ENCODE measurements at regions not wholly inside any gene's neighbourhood (a gene's known extent, or its start where the extent isn't known, plus 50 kb on each side); places are given as distances from the start of the nearest gene placed in this dataset.

GRCh38 chr22:49166211-49166610, 661.5 kb downstream of the BRD1 start (continued):
- TF ChIP-seq TSHZ1 (tag by site-specific recombination; IDR thresholded peaks at IDR 0.05; ENCODE audit: borderline replicate concordance) = no peak
- no peak for TF ChIP-seq KLF7 (tag by site-specific recombination; IDR thresholded peaks at IDR 0.05; ENCODE audit: borderline replicate concordance)

GRCh38 chr22:49164773-49165320, 662.8 kb downstream of the BRD1 start:
- POLR2A ChIA-PET = no interaction called here
- Histone ChIP-seq H3K4me1 (ENCODE audit: control insufficient read depth, insufficient read depth, low read length) (no peaks in the 10 kb centered on the region), H3K9me3 (ENCODE audit: control insufficient read depth, insufficient read depth, low read depth, low read length) (no peaks in the 10 kb centered on the region), H3K36me3 (ENCODE audit: control insufficient read depth in 2 of 2, insufficient read depth in 1 of 2, low read length in 2 of 2) (no peaks in the 10 kb centered on the region), H3K4me3 (ENCODE audit: low read depth, low read length) (no peak overlapping the region), H3K27ac (ENCODE audit: extremely low read depth, low read depth, low read length) (no peak overlapping the region)
- TF ChIP-seq ZNF777 (tag by site-specific recombination; IDR thresholded peaks at IDR 0.05; ENCODE audit: borderline replicate concordance) (no peak), ZNF561 (tag by site-specific recombination; IDR thresholded peaks at IDR 0.05; ENCODE audit: borderline replicate concordance) (no peak), KLF17 (tag by site-specific recombination; IDR thresholded peaks at IDR 0.05) (no peak), ZBTB44 (tag by site-specific recombination; IDR thresholded peaks at IDR 0.05) (no peak), ZNF112 (tag by site-specific recombination; IDR thresholded peaks at IDR 0.05) (no peak), ZNF121 (tag by site-specific recombination; IDR thresholded peaks at IDR 0.05) (no peak), ZBTB20 (tag by site-specific recombination; IDR thresholded peaks at IDR 0.05) (no peak), ZNF146 (tag by site-specific recombination; IDR thresholded peaks at IDR 0.05) (no peak), GLIS2 (tag by site-specific recombination; IDR thresholded peaks at IDR 0.05) (no peak), ZNF785 (tag by site-specific recombination; IDR thresholded peaks at IDR 0.05) (no peak), ZNF433 (tag by site-specific recombination; IDR thresholded peaks at IDR 0.05; ENCODE audit: low read depth) (no peak), KLF9 (tag by site-specific recombination; IDR thresholded peaks at IDR 0.05; ENCODE audit: low read depth) (no peak), ZNF624 (tag by site-specific recombination; IDR thresholded peaks at IDR 0.05) (no peak), ZNF610 (tag by site-specific recombination; IDR thresholded peaks at IDR 0.05; ENCODE audit: borderline replicate concordance) (no peak), ZEB2 (tag by site-specific recombination; IDR thresholded peaks at IDR 0.05) (no peak), ZNF174 (tag by site-specific recombination; IDR thresholded peaks at IDR 0.05) (no peak)
- CTCF ChIA-PET = no interaction called here
